K562 (cell line): ENCODE measurements at regions not wholly inside any gene's neighbourhood (a gene's known extent, or its start where the extent isn't known, plus 50 kb on each side); places are given as distances from the start of the nearest gene placed in this dataset.

Source experiments
- ATAC-seq: fragments of 200-7000 bp; cut with Tn5 transposase; 3 replicates; pipeline ENCODE4 v1.9.1; 2020; ENCODE audit warnings: moderate library complexity
- BruUV-seq: library from RNA; stranded (reverse); fragments of 400-500 nt; replicated peaks from 2 replicates; lab custom pipeline; 2021; lab: Mats Ljungman, UMichigan
- CTCF ChIA-PET: fragments of 300-600 bp; formaldehyde crosslinking; extraction: SDS; loops from one replicate; lab custom pipeline; 2021; ENCODE audit warnings: low intra/inter-chr PET ratio; lab: Yijun Ruan, JAX
- POLR2A ChIA-PET: fragments of 300-600, 350-650 bp; sonication (Branson Sonifier 250); formaldehyde crosslinking; extraction: SDS; loops from one replicate; lab custom pipeline; 2021; ENCODE audit warnings: antibody characterized with exemption, inconsistent platforms; lab: Yijun Ruan, JAX
- DNase-seq, 4 experiments: peaks; one replicate each; pipeline versions ENCODE4 v3.0.0 to v3.0.0-alpha.2; 2011 to 2018; ENCODE audit warnings: low spot score in 3 of 4, mixed read lengths in 3 of 4; ENCODE audit errors: extremely low read depth in 1 of 4
- FAIRE-seq: peaks from 2 replicates; lab custom pipeline; 2011; peaks lifted over from hg19 to GRCh38; lab: Jason Lieb, UNC
- H2AFZ ChIP-seq: 2 replicates; pipeline ENCODE4 v1.6.0; 2011; ENCODE audit warnings: low read depth, low read length, control low read depth, inconsistent platforms
- H3K27ac ChIP-seq: fragments of 200-600 bp; 3 replicates; pipeline ENCODE4 v1.8.0; 2011; ENCODE audit warnings: low read depth, mild to moderate bottlenecking, control low read depth, inconsistent platforms, low read length, moderate library complexity, mixed read lengths; ENCODE audit errors: extremely low read depth
- H3K27me3 ChIP-seq, 2 experiments: fragments of 300-600 bp in 1 of 2; 2 replicates in 1 of 2; 3 replicates in 1 of 2; pipeline versions ENCODE4 v1.6.0 to v1.8.0; 2011; ENCODE audit warnings: inconsistent platforms in 2 of 2, low read length in 2 of 2, mild to moderate bottlenecking in 1 of 2, mixed read lengths in 1 of 2, moderate library complexity in 1 of 2; ENCODE audit not compliant: control insufficient read depth in 2 of 2, insufficient read depth in 2 of 2
- H3K36me3 ChIP-seq: fragments of 300-600 bp; 3 replicates; pipeline ENCODE4 v1.8.0; 2011; ENCODE audit warnings: mild to moderate bottlenecking, low read length, inconsistent platforms; ENCODE audit not compliant: control insufficient read depth, insufficient read depth
- H3K4me1 ChIP-seq, 2 experiments: fragments of 200-600 bp in 1 of 2; replicated peaks in 1 of 2; 2 replicates in 1 of 2; 3 replicates in 1 of 2; pipeline versions ENCODE4 v1.5.1 to v1.8.0; 2011; ENCODE audit warnings: inconsistent platforms in 2 of 2, low read length in 2 of 2, mild to moderate bottlenecking in 1 of 2, mixed read lengths in 1 of 2, moderate library complexity in 1 of 2; ENCODE audit not compliant: control insufficient read depth in 2 of 2, insufficient read depth in 2 of 2
- H3K4me2 ChIP-seq: 2 replicates; pipeline ENCODE4 v1.6.1; 2011; ENCODE audit warnings: low read length, control low read depth, inconsistent platforms, mixed read lengths; ENCODE audit not compliant: insufficient read depth
- H3K4me3 ChIP-seq: fragments of 200-600 bp; sonication (generic), shearing (Covaris generic); 2 replicates; pipeline ENCODE4 v1.5.1; 2016; ENCODE audit warnings: control low read depth, inconsistent platforms
- H3K79me2 ChIP-seq: fragments of 200-600 bp; 3 replicates; pipeline ENCODE4 v1.8.0; 2011; ENCODE audit warnings: low read length, inconsistent platforms; ENCODE audit not compliant: control insufficient read depth, insufficient read depth
- H3K9ac ChIP-seq, 2 experiments: 2 replicates each; pipeline versions ENCODE4 v1.6.0 to v1.6.1; 2011; ENCODE audit warnings: low read depth in 2 of 2, low read length in 2 of 2, control low read depth in 1 of 2, inconsistent platforms in 1 of 2, mild to moderate bottlenecking in 1 of 2, mixed read lengths in 1 of 2; ENCODE audit not compliant: insufficient read depth in 1 of 2
- H3K9me1 ChIP-seq: one replicate; pipeline ENCODE4 v1.6.0; 2011; ENCODE audit warnings: inconsistent platforms, mild to moderate bottlenecking, low read length, moderate library complexity; ENCODE audit not compliant: control insufficient read depth, insufficient read depth
- H3K9me3 ChIP-seq: replicated peaks from 2 replicates; pipeline ENCODE4 v1.5.1; 2011; ENCODE audit warnings: low read depth, low read length, inconsistent platforms; ENCODE audit not compliant: control insufficient read depth, insufficient read depth
- H4K20me1 ChIP-seq: replicated peaks from 2 replicates; pipeline ENCODE4 v1.6.1; 2011; ENCODE audit warnings: low read length, inconsistent platforms, mixed read lengths; ENCODE audit not compliant: control insufficient read depth, insufficient read depth
- ARID3B ChIP-seq: fragments of 250-450 bp; sonication (Bioruptor Pico); IDR thresholded peaks from 2 replicates; pipeline ENCODE4 v1.4.0; 2020; ENCODE audit warnings: borderline replicate concordance
- KLF6 ChIP-seq: fragments of 250-450 bp; sonication (Bioruptor Pico); IDR thresholded peaks from 2 replicates; pipeline ENCODE4 v1.4.0; 2020; ENCODE audit warnings: mild to moderate bottlenecking, moderate library complexity, borderline replicate concordance
- NFIX ChIP-seq: fragments of 250-450 bp; sonication (Bioruptor Pico); IDR thresholded peaks from 2 replicates; pipeline ENCODE4 v1.4.0; 2020; ENCODE audit warnings: low read depth, mild to moderate bottlenecking, moderate library complexity
- NONO ChIP-seq, 2 experiments: fragments of 200-400 bp in 1 of 2; fragments of 450-650 bp in 1 of 2; formaldehyde crosslinking in 1 of 2; IDR thresholded peaks; 2 replicates each; pipeline ENCODE4 v1.6.1; 2017; ENCODE audit warnings: low read depth in 2 of 2, mild to moderate bottlenecking in 2 of 2, moderate library complexity in 2 of 2, low read length in 1 of 2
- POLR3A ChIP-seq: IDR thresholded peaks from 2 replicates; pipeline ENCODE4 v1.6.1; 2011; ENCODE audit warnings: borderline replicate concordance, mild to moderate bottlenecking, moderate library complexity; ENCODE audit not compliant: insufficient read length, insufficient read depth; ENCODE audit errors: extremely low read depth
- PRDM10 ChIP-seq: fragments of 450-650 bp; IDR thresholded peaks from 2 replicates; pipeline ENCODE4 v1.6.1; 2018; ENCODE audit not compliant: partially characterized antibody
- SFPQ ChIP-seq: fragments of 200-400 bp; formaldehyde crosslinking; IDR thresholded peaks from 2 replicates; pipeline ENCODE4 v1.6.1; 2017; ENCODE audit warnings: mild to moderate bottlenecking, low read depth, low read length, moderate library complexity
- TEAD4 ChIP-seq, 2 experiments: sonication (generic) in 1 of 2; formaldehyde crosslinking in 1 of 2; IDR thresholded peaks; 2 replicates each; pipeline versions ENCODE4 v1.6.1 to v1.8.0; 2012 to 2022; ENCODE audit warnings: borderline replicate concordance in 1 of 2, inconsistent platforms in 1 of 2, low read length in 1 of 2, mild to moderate bottlenecking in 1 of 2, missing genetic modification reagents in 1 of 2
- XRCC3 ChIP-seq: fragments of 450-650 bp; IDR thresholded peaks from 2 replicates; pipeline ENCODE4 v1.6.1; 2017; ENCODE audit warnings: mild to moderate bottlenecking, moderate library complexity
- ZBTB12 ChIP-seq: fragments of 250-450 bp; sonication (Bioruptor Pico); IDR thresholded peaks from 2 replicates; pipeline ENCODE4 v1.4.0; 2020
- ZC3H4 ChIP-seq: sonication (generic); formaldehyde crosslinking; IDR thresholded peaks from 2 replicates; pipeline ENCODE4 v1.9.0; 2021; ENCODE audit warnings: missing genetic modification reagents, borderline replicate concordance
- ZNF445 ChIP-seq: fragments of 250-450 bp; sonication (Bioruptor Pico); IDR thresholded peaks from 2 replicates; pipeline ENCODE4 v1.4.0; 2020; ENCODE audit warnings: low read depth, mild to moderate bottlenecking, moderate library complexity
- ZNF76 ChIP-seq: fragments of 250-450 bp; sonication (Bioruptor Pico); IDR thresholded peaks from 2 replicates; pipeline ENCODE4 v1.4.0; 2020; ENCODE audit warnings: mild to moderate bottlenecking, moderate library complexity, borderline replicate concordance
- WGBS: fragments of 100-300 bp; shearing (Covaris generic); methylation state at CpG from one replicate; pipeline ENCODE4 v1.1.6; 2016; ENCODE audit warnings: low coverage, mixed read lengths; ENCODE audit not compliant: insufficient coverage; ENCODE audit errors: missing lambda C conversion rate; 5-methylcytosine and 5-hydroxymethylcytosine counted together
- in situ Hi-C: fragments of 300-500 bp; cut with MboI; formaldehyde crosslinking; loops from 4 replicates; pipeline ENCODE4 v1.15.0; 2018; ENCODE audit warnings: inconsistent platforms, mixed read lengths
- intact Hi-C: fragments of 100-400 bp; cut with micrococcal nuclease; formaldehyde crosslinking; loops from 2 replicates; pipeline ENCODE4 v1.14.2; 2022

GRCh38 chr5:118552146-118552545, 436.2 kb downstream of the DTWD2 start:
- CTCF ChIA-PET = no interaction called here
- no peak for TF ChIP-seq ZBTB12
- no peak for TF ChIP-seq TEAD4 (IDR thresholded peaks at IDR 0.05; ENCODE audit: low read length)
- no peak for TF ChIP-seq TEAD4 (CRISPR knock-in tag; IDR thresholded peaks at IDR 0.05; ENCODE audit: borderline replicate concordance)
- TF ChIP-seq SFPQ = no peak
- TF ChIP-seq KLF6 (CRISPR knock-in tag) = no peak
- TF ChIP-seq NONO (IDR thresholded peaks at IDR 0.05; ENCODE audit: low read depth in 2 of 2, low read length in 1 of 2) = no peak
- no peak for TF ChIP-seq ARID3B (CRISPR knock-in tag)
- TF ChIP-seq ZNF76 = no peak
- no peak for TF ChIP-seq ZC3H4 (CRISPR knock-in tag)
- TF ChIP-seq ZNF445 (CRISPR knock-in tag) = no peak
- TF ChIP-seq XRCC3 = no peak
- TF ChIP-seq NFIX (CRISPR knock-in tag) = no peak
- TF ChIP-seq PRDM10 = no peak
- no peak for TF ChIP-seq POLR3A

More at GRCh38 chr5:118552146-118552545, 436.2 kb downstream of the DTWD2 start:
- Histone ChIP-seq H3K4me2 (no peak overlapping the region), H3K4me1 (no peaks in the 10 kb centered on the region), H3K4me3 (no peak overlapping the region), H3K27me3 (no peaks in the 10 kb centered on the region), H3K9me3 (no peaks in the 10 kb centered on the region), H4K20me1 (no peaks in the 10 kb centered on the region), H2AFZ (no peak overlapping the region), H3K27ac (no peak overlapping the region), H3K9me1 (no peaks in the 10 kb centered on the region), H3K79me2 (no peaks in the 10 kb centered on the region), H3K9ac (no peak overlapping the region), H3K36me3 (no peaks in the 10 kb centered on the region)
- DNase-seq (no peak), FAIRE-seq (no peak), ATAC-seq (no peak)
- 0% methylated on average over 2 of the region's 2 CpGs for WGBS
- in situ Hi-C loops (no loop called here), intact Hi-C loops (no loop called here)
- POLR2A ChIA-PET = no interaction called here
- BruUV-seq = no TSS peak
